IMR-90 (cell line): ENCODE measurements at regions not wholly inside any gene's neighbourhood (a gene's known extent, or its start where the extent isn't known, plus 50 kb on each side); places are given as distances from the start of the nearest gene placed in this dataset.

ENCODE experiments used
- ATAC-seq: fragments of 200-7000 bp; cut with Tn5 transposase; 2 replicates; pipeline ENCODE4 v1.9.1; 2020; ENCODE audit warnings: low read depth, mild to moderate bottlenecking, moderate library complexity
- BruUV-seq: library from RNA; stranded (reverse); fragments of 400-500 nt; replicated peaks from 2 replicates; lab custom pipeline; 2021; lab: Mats Ljungman, UMichigan
- CTCF ChIA-PET: fragments of 300-600 bp; formaldehyde crosslinking; extraction: SDS; loops from one replicate; lab custom pipeline; 2021; ENCODE audit warnings: antibody characterized with exemption; lab: Yijun Ruan, JAX
- POLR2A ChIA-PET: fragments of 300-600 bp; sonication (Branson Sonifier 250); formaldehyde crosslinking; loops from one replicate; lab custom pipeline; 2022; ENCODE audit warnings: antibody characterized with exemption; ENCODE audit not compliant: unreplicated experiment; lab: Charles Lee
- DNase-seq: peaks from one replicate; pipeline ENCODE4 v3.0.0; 2013
- H2AFZ ChIP-seq: replicated peaks from 2 replicates; pipeline ENCODE3; 2013; ENCODE audit warnings: low read length, mild to moderate bottlenecking; ENCODE audit not compliant: poor library complexity
- H2AK5ac ChIP-seq: 2 replicates; pipeline ENCODE4 v1.6.1; 2013; ENCODE audit warnings: low read depth, low read length, inconsistent platforms
- H2AK9ac ChIP-seq: replicated peaks from 2 replicates; pipeline ENCODE3; 2013; ENCODE audit warnings: mild to moderate bottlenecking, low read depth, low read length, moderate library complexity; ENCODE audit not compliant: poor library complexity
- H2BK120ac ChIP-seq: 2 replicates; pipeline ENCODE4 v1.6.1; 2013; ENCODE audit warnings: low read depth, low read length, inconsistent platforms
- H2BK15ac ChIP-seq: 3 replicates; pipeline ENCODE4 v1.6.1; 2013; ENCODE audit warnings: low read depth, low read length, inconsistent platforms
- H2BK20ac ChIP-seq: 2 replicates; pipeline ENCODE4 v1.6.1; 2013; ENCODE audit warnings: low read depth, mild to moderate bottlenecking, inconsistent platforms, low read length, moderate library complexity
- H2BK5ac ChIP-seq: 2 replicates; pipeline ENCODE4 v1.6.1; 2013; ENCODE audit warnings: mild to moderate bottlenecking, low read depth, low read length, inconsistent platforms; ENCODE audit not compliant: poor library complexity, severe bottlenecking
- H3K14ac ChIP-seq: replicated peaks from 2 replicates; pipeline ENCODE4 v1.6.1; 2013; ENCODE audit warnings: low read depth, low read length, inconsistent platforms
- H3K18ac ChIP-seq: 2 replicates; pipeline ENCODE4 v1.6.1; 2013; ENCODE audit warnings: low read depth, low read length, control low read depth
- H3K23ac ChIP-seq: 2 replicates; pipeline ENCODE4 v1.6.1; 2013; ENCODE audit warnings: low read depth, low read length, inconsistent platforms
- H3K27ac ChIP-seq: 2 replicates; pipeline ENCODE4 v1.5.1; 2013; ENCODE audit warnings: mild to moderate bottlenecking, control low read depth, low read length; ENCODE audit not compliant: insufficient read depth
- H3K27me3 ChIP-seq: 2 replicates; pipeline ENCODE4 v1.6.1; 2013; ENCODE audit warnings: low read length; ENCODE audit not compliant: control insufficient read depth, insufficient read depth
- H3K36me3 ChIP-seq: 2 replicates; pipeline ENCODE4 v1.6.1; 2013; ENCODE audit warnings: low read length, mixed read lengths; ENCODE audit not compliant: control insufficient read depth, insufficient read depth
- H3K4ac ChIP-seq: 2 replicates; pipeline ENCODE4 v1.6.1; 2013; ENCODE audit warnings: low read depth, low read length, inconsistent platforms
- H3K4me1 ChIP-seq: 2 replicates; pipeline ENCODE4 v1.6.1; 2013; ENCODE audit warnings: low read length, mixed read lengths; ENCODE audit not compliant: control insufficient read depth, insufficient read depth
- H3K4me2 ChIP-seq: 2 replicates; pipeline ENCODE4 v1.6.1; 2013; ENCODE audit warnings: low read depth, mild to moderate bottlenecking, control low read depth, low read length, moderate library complexity
- H3K4me3 ChIP-seq: 2 replicates; pipeline ENCODE4 v1.5.1; 2013; ENCODE audit warnings: low read depth, mild to moderate bottlenecking, control low read depth, low read length, moderate library complexity; ENCODE audit not compliant: insufficient read depth
- H3K56ac ChIP-seq: 2 replicates; pipeline ENCODE4 v1.6.1; 2013; ENCODE audit warnings: low read length, inconsistent platforms; ENCODE audit not compliant: insufficient read depth; ENCODE audit errors: extremely low read depth
- H3K79me1 ChIP-seq, 2 experiments: 2 replicates each; pipeline ENCODE4 v1.6.1; 2013; ENCODE audit warnings: low read length in 2 of 2, inconsistent platforms in 1 of 2, low read depth in 1 of 2
- H3K9ac ChIP-seq: 2 replicates; pipeline ENCODE4 v1.6.1; 2013; ENCODE audit warnings: low read depth, low read length, control low read depth
- H3K9me1 ChIP-seq: 2 replicates; pipeline ENCODE4 v1.6.1; 2013; ENCODE audit warnings: low read length, inconsistent platforms; ENCODE audit not compliant: insufficient read depth
- H3K9me3 ChIP-seq: 2 replicates; pipeline ENCODE4 v1.6.1; 2013; ENCODE audit warnings: low read length; ENCODE audit not compliant: control insufficient read depth, insufficient read depth
- H4K20me1 ChIP-seq: 2 replicates; pipeline ENCODE4 v1.6.1; 2013; ENCODE audit warnings: low read length, inconsistent platforms; ENCODE audit not compliant: insufficient read depth
- H4K5ac ChIP-seq: 2 replicates; pipeline ENCODE4 v1.6.1; 2013; ENCODE audit warnings: mild to moderate bottlenecking, low read depth, low read length, control low read depth
- H4K8ac ChIP-seq, 2 experiments: 2 replicates each; pipeline ENCODE4 v1.6.1; 2013; ENCODE audit warnings: low read depth in 2 of 2, low read length in 2 of 2, control low read depth in 1 of 2, inconsistent platforms in 1 of 2
- H4K91ac ChIP-seq: 2 replicates; pipeline ENCODE4 v1.6.1; 2013; ENCODE audit warnings: low read depth, low read length, inconsistent platforms; ENCODE audit not compliant: insufficient read depth
- BHLHE40 ChIP-seq: fragments of 150-350 bp; IDR thresholded peaks from 2 replicates; pipeline ENCODE4 v1.6.1; 2016; ENCODE audit warnings: mild to moderate bottlenecking, low read depth, low read length
- CEBPB ChIP-seq: IDR thresholded peaks from 2 replicates; pipeline ENCODE4 v1.6.1; 2012; ENCODE audit warnings: low read depth, low read length, improper control_type of control experiment
- CHD1 ChIP-seq: IDR thresholded peaks from 2 replicates; pipeline ENCODE4 v1.6.1; 2012; ENCODE audit warnings: low read depth, low read length, improper control_type of control experiment
- FOS ChIP-seq: fragments of 150-350 bp; IDR thresholded peaks from 2 replicates; pipeline ENCODE4 v1.6.1; 2016; ENCODE audit warnings: low read depth, low read length
- MAFK ChIP-seq: IDR thresholded peaks from 2 replicates; pipeline ENCODE4 v1.6.1; 2012; ENCODE audit warnings: low read depth, low read length, improper control_type of control experiment
- MAZ ChIP-seq: IDR thresholded peaks from 2 replicates; pipeline ENCODE4 v1.6.1; 2012; ENCODE audit warnings: low read depth, mild to moderate bottlenecking, low read length, improper control_type of control experiment, moderate library complexity, borderline replicate concordance
- NFE2L2 ChIP-seq: fragments of 150-350 bp; IDR thresholded peaks from 2 replicates; pipeline ENCODE4 v1.6.1; 2016; ENCODE audit warnings: low read depth, mild to moderate bottlenecking, low read length
- RAD21 ChIP-seq: IDR thresholded peaks from 2 replicates; pipeline ENCODE4 v1.6.1; 2012; ENCODE audit warnings: low read length, improper control_type of control experiment
- RCOR1 ChIP-seq: IDR thresholded peaks from 2 replicates; pipeline ENCODE4 v1.6.1; 2012; ENCODE audit warnings: mild to moderate bottlenecking, low read length, improper control_type of control experiment; ENCODE audit not compliant: insufficient replicate concordance
- SMC3 ChIP-seq: fragments of 150-350 bp; IDR thresholded peaks from 2 replicates; pipeline ENCODE4 v1.6.1; 2016; ENCODE audit warnings: low read depth, mild to moderate bottlenecking, antibody characterized with exemption, low read length, moderate library complexity
- WGBS, 2 experiments: methylation state at CpG; one replicate each; pipeline versions ENCODE4 v1.1.5 to v1.1.7; 2013; ENCODE audit warnings: missing lambda C conversion rate in 2 of 2; ENCODE audit not compliant: insufficient read length in 1 of 2; ENCODE audit errors: extremely low coverage in 2 of 2; 5-methylcytosine and 5-hydroxymethylcytosine counted together
- dilution Hi-C: fragments of 300-500 bp; cut with HindIII; formaldehyde crosslinking; loops from one replicate; pipeline ENCODE4 v1.14.3; 2018; ENCODE audit warnings: low sequenced_read_pairs; ENCODE audit not compliant: unreplicated experiment
- in situ Hi-C: fragments of 300-500 bp; cut with MboI; formaldehyde crosslinking; loops from 3 replicates; pipeline ENCODE4 v1.14.3; 2019; ENCODE audit warnings: low sequenced_read_pairs, inconsistent platforms, mixed read lengths
- intact Hi-C: fragments of 100-400 bp; cut with micrococcal nuclease; formaldehyde crosslinking; loops from 2 replicates; pipeline ENCODE4 v1.10.0; 2022

- Histone ChIP-seq H4K5ac (no peak overlapping the region), H3K4me1 (peaks cover 13% of the 10 kb centered on the region), H4K8ac (no peak overlapping the region), H2BK5ac (no peak overlapping the region), H2AFZ (no peak overlapping the region), H3K23ac (no peak overlapping the region; the same call in 1 of the 2 replicates), H3K9me1 (peaks cover 13% of the 10 kb centered on the region), H3K27ac (no peak overlapping the region), H3K79me1 (0 out of 4 replicates have a peak, but pooled peaks cover 0 to 3% of the 10 kb centered on the region in 2 experiments), H3K9me3 (no peaks in the 10 kb centered on the region), H2BK120ac (peak overlapping the region; percentile 12; the same call in 1 of the 2 replicates), H3K4me2 (no peak overlapping the region), H2BK20ac (peak overlapping the region; percentile 14; the same call in 1 of the 2 replicates), H2AK9ac (no peak overlapping the region), H3K4ac (no peak overlapping the region), H2BK15ac (peak overlapping the region; percentile 36; the same call in 1 of the 3 replicates), H3K9ac (no peak overlapping the region), H3K4me3 (no peak overlapping the region), H4K20me1 (no peaks in the 10 kb centered on the region), H4K91ac (no peak overlapping the region), H2AK5ac (0 out of 2 replicates have a peak overlapping the region, but pooled peaks have one; percentile 13), H3K36me3 (no peaks in the 10 kb centered on the region; the same call in 1 of the 2 replicates), H3K18ac (no peak overlapping the region), H3K14ac (no peak overlapping the region), H3K27me3 (no peaks in the 10 kb centered on the region), H3K56ac (no peak overlapping the region)
- intact Hi-C loops = no loop called here
- dilution Hi-C loops = no loop called here
- CTCF ChIA-PET = no interaction called here
- WGBS, 2 experiments = 82% methylated on average over 2 of the region's 3 CpGs; no CpG with 5 or more reads in 1 of the 2 experiments
- no TSS peak for BruUV-seq
- DNase-seq (no peak), ATAC-seq (no peak)
- in situ Hi-C loops = loop anchor here (10.0 to 25.0 kb wide), 3 partner anchors 560 to 1013 kb away; no protein-coding TSS in a partner anchor
- TF ChIP-seq RCOR1 (no peak), BHLHE40 (no peak), FOS (no peak), RAD21 (no peak), CEBPB (no peak), MAZ (no peak), MAFK (no peak), NFE2L2 (no peak), CHD1 (no peak), SMC3 (no peak)
- POLR2A ChIA-PET = no interaction called here
Observed at GRCh38 chr11:12324585-12324984, 52.8 kb upstream of the PARVA start.
